GM23338 (cell line): ENCODE measurements at regions not wholly inside any gene's neighbourhood (a gene's known extent, or its start where the extent isn't known, plus 50 kb on each side); places are given as distances from the start of the nearest gene placed in this dataset.

ENCODE experiments used
- ATAC-seq: fragments of 200-7000 bp; cut with Tn5 transposase; 3 replicates; pipeline ENCODE4 v1.9.1; 2020
- DNase-seq: peaks from one replicate; pipeline ENCODE4 v3.0.0-alpha.2; 2015; ENCODE audit warnings: low spot score
- H2AFZ ChIP-seq: fragments of 200-600 bp; sonication (generic); 2 replicates; pipeline ENCODE4 v1.8.0; 2016; ENCODE audit warnings: antibody characterized with exemption, mild to moderate bottlenecking, moderate library complexity
- H3F3A ChIP-seq: fragments of 200-600 bp; sonication (generic); replicated peaks from 2 replicates; pipeline ENCODE4 v1.8.0; 2017; ENCODE audit warnings: antibody characterized with exemption, mixed run types, low read depth
- H3K27ac ChIP-seq: fragments of 200-600 bp; sonication (generic); 2 replicates; pipeline ENCODE4 v1.6.1; 2016; ENCODE audit warnings: low read depth
- H3K27me3 ChIP-seq: fragments of 200-600 bp; sonication (generic); 2 replicates; pipeline ENCODE4 v1.8.0; 2016; ENCODE audit warnings: mild to moderate bottlenecking, mixed run types, moderate library complexity; ENCODE audit not compliant: insufficient read depth
- H3K36me3 ChIP-seq: fragments of 200-600 bp; sonication (generic); 2 replicates; pipeline ENCODE4 v1.8.0; 2016; ENCODE audit warnings: mild to moderate bottlenecking; ENCODE audit not compliant: insufficient read depth
- H3K4me1 ChIP-seq: fragments of 200-600 bp; sonication (generic); 2 replicates; pipeline ENCODE4 v1.8.0; 2016; ENCODE audit warnings: mild to moderate bottlenecking, moderate library complexity; ENCODE audit not compliant: insufficient read depth
- H3K4me2 ChIP-seq: fragments of 200-600 bp; sonication (generic); 2 replicates; pipeline ENCODE4 v1.7.1; 2017; ENCODE audit warnings: mixed run types
- H3K4me3 ChIP-seq: fragments of 200-600 bp; sonication (generic); 2 replicates; pipeline ENCODE4 v1.6.1; 2016; ENCODE audit warnings: mixed run types
- H3K79me2 ChIP-seq: fragments of 200-600 bp; sonication (generic); replicated peaks from 2 replicates; pipeline ENCODE4 v1.8.0; 2017; ENCODE audit warnings: mild to moderate bottlenecking; ENCODE audit not compliant: insufficient read depth
- H3K9me2 ChIP-seq: fragments of 200-600 bp; sonication (generic); 2 replicates; pipeline ENCODE4 v1.8.0; 2017; ENCODE audit not compliant: insufficient read depth
- H4K20me1 ChIP-seq: fragments of 200-600 bp; sonication (generic); replicated peaks from 2 replicates; pipeline ENCODE4 v1.8.0; 2017; ENCODE audit warnings: mild to moderate bottlenecking; ENCODE audit not compliant: insufficient read depth
- H3K27ac Mint-ChIP-seq: 2 replicates; pipeline ENCODE4 v1.8.0; 2020; ENCODE audit warnings: inconsistent platforms, mild to moderate bottlenecking, moderate library complexity, mixed read lengths
- H3K27me3 Mint-ChIP-seq: 3 replicates; pipeline ENCODE4 v1.8.0; 2022; ENCODE audit warnings: low read depth, mild to moderate bottlenecking, moderate library complexity, mixed read lengths, inconsistent platforms; ENCODE audit not compliant: insufficient read depth, poor library complexity
- H3K36me3 Mint-ChIP-seq: 3 replicates; pipeline ENCODE4 v1.8.0; 2021; ENCODE audit warnings: low read depth, mild to moderate bottlenecking, inconsistent platforms, moderate library complexity, mixed read lengths
- H3K4me1 Mint-ChIP-seq: 3 replicates; pipeline ENCODE4 v1.8.0; 2020; ENCODE audit warnings: mild to moderate bottlenecking, inconsistent platforms, mixed read lengths
- H3K4me3 Mint-ChIP-seq: 3 replicates; pipeline ENCODE4 v1.8.0; 2021; ENCODE audit warnings: moderate library complexity, mild to moderate bottlenecking, inconsistent platforms, mixed read lengths
- H3K9me3 Mint-ChIP-seq: 3 replicates; pipeline ENCODE4 v1.8.0; 2020; ENCODE audit warnings: moderate library complexity, mild to moderate bottlenecking, inconsistent platforms, mixed read lengths
- EZH2 ChIP-seq: fragments of 200-600 bp; sonication (generic); IDR thresholded peaks from one replicate; pipeline ENCODE4 v1.8.0; 2017; ENCODE audit warnings: antibody characterized with exemption, mild to moderate bottlenecking, low read depth; ENCODE audit not compliant: unreplicated experiment
- POLR2AphosphoS5 ChIP-seq: IDR thresholded peaks from 2 replicates; pipeline ENCODE4 v1.6.1; 2016; ENCODE audit warnings: antibody characterized with exemption, low read depth
- STAT1 ChIP-seq: IDR thresholded peaks from one replicate; pipeline ENCODE4 v1.6.1; 2016; ENCODE audit warnings: antibody characterized with exemption; ENCODE audit not compliant: unreplicated experiment
- ZNF114 ChIP-seq: fragments of 250-450 bp; sonication (Bioruptor Pico); IDR thresholded peaks from 2 replicates; pipeline ENCODE4 v1.5.0; 2020; ENCODE audit warnings: mild to moderate bottlenecking, moderate library complexity
- TF ChIP-seq, protein P1 (sequence below), 2 experiments: fragments of 200-600 bp in 1 of 2; sonication (generic) in 1 of 2; conservative IDR thresholded peaks; 2 replicates each; pipeline versions ENCODE4 v1.5.1 to v1.6.1; 2016 to 2017; ENCODE audit warnings: antibody characterized with exemption in 2 of 2, low read depth in 2 of 2, mild to moderate bottlenecking in 2 of 2, moderate library complexity in 1 of 2
- TF ChIP-seq, protein P2 (sequence below): fragments of 250-450 bp; sonication (Bioruptor Pico); IDR thresholded peaks from 2 replicates; pipeline ENCODE4 v1.5.0; 2020; ENCODE audit warnings: mild to moderate bottlenecking, moderate library complexity
- TF ChIP-seq, protein P3 (sequence below): IDR thresholded peaks from 2 replicates; pipeline ENCODE4 v1.6.1; 2016; ENCODE audit warnings: antibody characterized with exemption

DNA sequence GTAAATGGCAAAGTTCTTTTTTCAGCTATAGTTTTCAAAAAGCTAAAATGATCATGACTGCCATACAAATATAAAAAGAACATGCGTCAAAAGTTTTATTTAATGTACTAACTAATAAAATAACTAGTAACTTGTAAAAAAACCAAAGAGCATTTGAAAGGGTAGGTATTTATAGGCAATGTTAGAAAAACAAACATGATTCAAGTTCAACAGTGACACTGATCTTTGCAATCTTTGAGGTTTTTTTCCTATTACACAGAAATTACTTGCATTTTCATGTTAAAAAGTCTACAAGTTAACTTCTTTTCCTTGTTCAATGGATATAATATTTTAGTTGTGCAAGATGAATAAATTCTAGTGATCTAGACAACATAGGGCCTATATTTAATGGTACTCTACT, 72.3 kb upstream of the GRID2 start (continued):
- TF ChIP-seq, protein P1, sequence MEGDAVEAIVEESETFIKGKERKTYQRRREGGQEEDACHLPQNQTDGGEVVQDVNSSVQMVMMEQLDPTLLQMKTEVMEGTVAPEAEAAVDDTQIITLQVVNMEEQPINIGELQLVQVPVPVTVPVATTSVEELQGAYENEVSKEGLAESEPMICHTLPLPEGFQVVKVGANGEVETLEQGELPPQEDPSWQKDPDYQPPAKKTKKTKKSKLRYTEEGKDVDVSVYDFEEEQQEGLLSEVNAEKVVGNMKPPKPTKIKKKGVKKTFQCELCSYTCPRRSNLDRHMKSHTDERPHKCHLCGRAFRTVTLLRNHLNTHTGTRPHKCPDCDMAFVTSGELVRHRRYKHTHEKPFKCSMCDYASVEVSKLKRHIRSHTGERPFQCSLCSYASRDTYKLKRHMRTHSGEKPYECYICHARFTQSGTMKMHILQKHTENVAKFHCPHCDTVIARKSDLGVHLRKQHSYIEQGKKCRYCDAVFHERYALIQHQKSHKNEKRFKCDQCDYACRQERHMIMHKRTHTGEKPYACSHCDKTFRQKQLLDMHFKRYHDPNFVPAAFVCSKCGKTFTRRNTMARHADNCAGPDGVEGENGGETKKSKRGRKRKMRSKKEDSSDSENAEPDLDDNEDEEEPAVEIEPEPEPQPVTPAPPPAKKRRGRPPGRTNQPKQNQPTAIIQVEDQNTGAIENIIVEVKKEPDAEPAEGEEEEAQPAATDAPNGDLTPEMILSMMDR (conservative IDR thresholded peaks at IDR 0.05; ENCODE audit: low read depth in 2 of 2) = no peak
- TF ChIP-seq ZNF114 = no peak
- TF ChIP-seq, protein P2, sequence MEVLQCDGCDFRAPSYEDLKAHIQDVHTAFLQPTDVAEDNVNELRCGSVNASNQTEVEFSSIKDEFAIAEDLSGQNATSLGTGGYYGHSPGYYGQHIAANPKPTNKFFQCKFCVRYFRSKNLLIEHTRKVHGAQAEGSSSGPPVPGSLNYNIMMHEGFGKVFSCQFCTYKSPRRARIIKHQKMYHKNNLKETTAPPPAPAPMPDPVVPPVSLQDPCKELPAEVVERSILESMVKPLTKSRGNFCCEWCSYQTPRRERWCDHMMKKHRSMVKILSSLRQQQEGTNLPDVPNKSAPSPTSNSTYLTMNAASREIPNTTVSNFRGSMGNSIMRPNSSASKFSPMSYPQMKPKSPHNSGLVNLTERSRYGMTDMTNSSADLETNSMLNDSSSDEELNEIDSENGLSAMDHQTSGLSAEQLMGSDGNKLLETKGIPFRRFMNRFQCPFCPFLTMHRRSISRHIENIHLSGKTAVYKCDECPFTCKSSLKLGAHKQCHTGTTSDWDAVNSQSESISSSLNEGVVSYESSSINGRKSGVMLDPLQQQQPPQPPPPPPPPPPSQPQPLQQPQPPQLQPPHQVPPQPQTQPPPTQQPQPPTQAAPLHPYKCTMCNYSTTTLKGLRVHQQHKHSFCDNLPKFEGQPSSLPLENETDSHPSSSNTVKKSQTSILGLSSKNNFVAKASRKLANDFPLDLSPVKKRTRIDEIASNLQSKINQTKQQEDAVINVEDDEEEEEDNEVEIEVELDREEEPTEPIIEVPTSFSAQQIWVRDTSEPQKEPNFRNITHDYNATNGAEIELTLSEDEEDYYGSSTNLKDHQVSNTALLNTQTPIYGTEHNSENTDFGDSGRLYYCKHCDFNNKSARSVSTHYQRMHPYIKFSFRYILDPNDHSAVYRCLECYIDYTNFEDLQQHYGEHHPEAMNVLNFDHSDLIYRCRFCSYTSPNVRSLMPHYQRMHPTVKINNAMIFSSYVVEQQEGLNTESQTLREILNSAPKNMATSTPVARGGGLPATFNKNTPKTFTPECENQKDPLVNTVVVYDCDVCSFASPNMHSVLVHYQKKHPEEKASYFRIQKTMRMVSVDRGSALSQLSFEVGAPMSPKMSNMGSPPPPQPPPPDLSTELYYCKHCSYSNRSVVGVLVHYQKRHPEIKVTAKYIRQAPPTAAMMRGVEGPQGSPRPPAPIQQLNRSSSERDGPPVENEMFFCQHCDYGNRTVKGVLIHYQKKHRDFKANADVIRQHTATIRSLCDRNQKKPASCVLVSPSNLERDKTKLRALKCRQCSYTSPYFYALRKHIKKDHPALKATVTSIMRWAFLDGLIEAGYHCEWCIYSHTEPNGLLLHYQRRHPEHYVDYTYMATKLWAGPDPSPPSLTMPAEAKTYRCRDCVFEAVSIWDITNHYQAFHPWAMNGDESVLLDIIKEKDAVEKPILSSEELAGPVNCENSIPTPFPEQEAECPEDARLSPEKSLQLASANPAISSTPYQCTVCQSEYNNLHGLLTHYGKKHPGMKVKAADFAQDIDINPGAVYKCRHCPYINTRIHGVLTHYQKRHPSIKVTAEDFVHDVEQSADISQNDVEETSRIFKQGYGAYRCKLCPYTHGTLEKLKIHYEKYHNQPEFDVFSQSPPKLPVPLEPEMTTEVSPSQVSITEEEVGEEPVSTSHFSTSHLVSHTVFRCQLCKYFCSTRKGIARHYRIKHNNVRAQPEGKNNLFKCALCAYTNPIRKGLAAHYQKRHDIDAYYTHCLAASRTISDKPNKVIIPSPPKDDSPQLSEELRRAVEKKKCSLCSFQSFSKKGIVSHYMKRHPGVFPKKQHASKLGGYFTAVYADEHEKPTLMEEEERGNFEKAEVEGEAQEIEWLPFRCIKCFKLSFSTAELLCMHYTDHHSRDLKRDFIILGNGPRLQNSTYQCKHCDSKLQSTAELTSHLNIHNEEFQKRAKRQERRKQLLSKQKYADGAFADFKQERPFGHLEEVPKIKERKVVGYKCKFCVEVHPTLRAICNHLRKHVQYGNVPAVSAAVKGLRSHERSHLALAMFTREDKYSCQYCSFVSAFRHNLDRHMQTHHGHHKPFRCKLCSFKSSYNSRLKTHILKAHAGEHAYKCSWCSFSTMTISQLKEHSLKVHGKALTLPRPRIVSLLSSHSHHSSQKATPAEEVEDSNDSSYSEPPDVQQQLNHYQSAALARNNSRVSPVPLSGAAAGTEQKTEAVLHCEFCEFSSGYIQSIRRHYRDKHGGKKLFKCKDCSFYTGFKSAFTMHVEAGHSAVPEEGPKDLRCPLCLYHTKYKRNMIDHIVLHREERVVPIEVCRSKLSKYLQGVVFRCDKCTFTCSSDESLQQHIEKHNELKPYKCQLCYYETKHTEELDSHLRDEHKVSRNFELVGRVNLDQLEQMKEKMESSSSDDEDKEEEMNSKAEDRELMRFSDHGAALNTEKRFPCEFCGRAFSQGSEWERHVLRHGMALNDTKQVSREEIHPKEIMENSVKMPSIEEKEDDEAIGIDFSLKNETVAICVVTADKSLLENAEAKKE = no peak

GRCh38 chr4:92232566-92232965, 71.2 kb upstream of the GRID2 start:
- Mint-ChIP-seq H3K4me1 (peaks cover 7% of the 10 kb centered on the region), H3K36me3 (no peaks in the 10 kb centered on the region), H3K4me3 (no peak overlapping the region), H3K9me3 (no peaks in the 10 kb centered on the region), H3K27ac (no peak overlapping the region), H3K27me3 (no peaks in the 10 kb centered on the region)
- Histone ChIP-seq H2AFZ (no peak overlapping the region), H3F3A (no peaks in the 10 kb centered on the region), H3K4me1 (no peaks in the 10 kb centered on the region), H3K27me3 (peaks cover 15% of the 10 kb centered on the region), H3K36me3 (no peaks in the 10 kb centered on the region), H3K27ac (no peak overlapping the region), H3K9me2 (no peaks in the 10 kb centered on the region), H4K20me1 (no peaks in the 10 kb centered on the region), H3K4me3 (no peak overlapping the region), H3K4me2 (no peak overlapping the region), H3K79me2 (no peaks in the 10 kb centered on the region)
- DNase-seq = no peak
- ATAC-seq = no peak; the same call in 2 of the 3 replicates
- no peak for TF ChIP-seq EZH2
- TF ChIP-seq, protein P2 = no peak
- no peak for TF ChIP-seq STAT1
- TF ChIP-seq, protein P3, sequence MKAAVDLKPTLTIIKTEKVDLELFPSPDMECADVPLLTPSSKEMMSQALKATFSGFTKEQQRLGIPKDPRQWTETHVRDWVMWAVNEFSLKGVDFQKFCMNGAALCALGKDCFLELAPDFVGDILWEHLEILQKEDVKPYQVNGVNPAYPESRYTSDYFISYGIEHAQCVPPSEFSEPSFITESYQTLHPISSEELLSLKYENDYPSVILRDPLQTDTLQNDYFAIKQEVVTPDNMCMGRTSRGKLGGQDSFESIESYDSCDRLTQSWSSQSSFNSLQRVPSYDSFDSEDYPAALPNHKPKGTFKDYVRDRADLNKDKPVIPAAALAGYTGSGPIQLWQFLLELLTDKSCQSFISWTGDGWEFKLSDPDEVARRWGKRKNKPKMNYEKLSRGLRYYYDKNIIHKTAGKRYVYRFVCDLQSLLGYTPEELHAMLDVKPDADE = no peak
- no peak for TF ChIP-seq POLR2AphosphoS5
